NB4 (cell line): ENCODE measurements at regions not wholly inside any gene's neighbourhood (a gene's known extent, or its start where the extent isn't known, plus 50 kb on each side); places are given as distances from the start of the nearest gene placed in this dataset.

Source experiments
- DNase-seq: peaks from one replicate; pipeline ENCODE4 v3.0.0; 2010; ENCODE audit warnings: low read depth
- H3K4me3 ChIP-seq: one replicate; pipeline ENCODE4 v1.5.1; 2011; ENCODE audit warnings: mild to moderate bottlenecking, low read depth, low read length, moderate library complexity
- MYC ChIP-seq: IDR thresholded peaks from 2 replicates; pipeline ENCODE4 v1.6.1; 2011; ENCODE audit warnings: low read depth, low read length
- POLR2A ChIP-seq: IDR thresholded peaks from 2 replicates; pipeline ENCODE4 v1.6.1; 2011; ENCODE audit warnings: mild to moderate bottlenecking; ENCODE audit not compliant: insufficient read length; ENCODE audit errors: extremely low read depth
- TF ChIP-seq, protein P1 (sequence below): IDR thresholded peaks from 2 replicates; pipeline ENCODE4 v1.6.1; 2011; ENCODE audit warnings: low read depth, low read length
- TF ChIP-seq, protein P2 (sequence below): IDR thresholded peaks from one replicate; pipeline ENCODE4 v1.5.1; 2012; ENCODE audit warnings: low read depth, low read length

DNA sequence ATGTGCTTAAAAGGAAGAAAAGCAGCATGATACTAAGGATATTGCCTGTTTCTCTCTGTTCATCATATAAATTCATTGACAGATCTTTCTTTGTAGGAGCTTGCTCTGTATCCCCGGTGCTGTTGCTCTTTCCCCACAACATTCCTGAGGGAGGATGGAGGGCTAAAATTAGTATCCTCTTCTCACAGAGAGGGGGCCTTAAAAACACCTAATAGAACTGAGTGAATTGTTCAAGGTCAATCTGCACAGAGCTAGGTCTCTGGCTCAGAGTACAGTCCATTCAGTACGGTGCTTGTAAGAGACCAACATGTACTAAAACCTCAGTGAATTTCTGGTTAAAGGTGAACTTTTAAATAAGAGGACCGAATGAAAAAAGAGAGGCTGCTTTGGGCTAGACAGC lies 88.7 kb downstream of the PALM2AKAP2 start:
- H3K4me3 ChIP-seq: no peak overlapping the region
- TF ChIP-seq, protein P1, sequence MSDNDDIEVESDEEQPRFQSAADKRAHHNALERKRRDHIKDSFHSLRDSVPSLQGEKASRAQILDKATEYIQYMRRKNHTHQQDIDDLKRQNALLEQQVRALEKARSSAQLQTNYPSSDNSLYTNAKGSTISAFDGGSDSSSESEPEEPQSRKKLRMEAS: no peak
- TF ChIP-seq, protein P2, sequence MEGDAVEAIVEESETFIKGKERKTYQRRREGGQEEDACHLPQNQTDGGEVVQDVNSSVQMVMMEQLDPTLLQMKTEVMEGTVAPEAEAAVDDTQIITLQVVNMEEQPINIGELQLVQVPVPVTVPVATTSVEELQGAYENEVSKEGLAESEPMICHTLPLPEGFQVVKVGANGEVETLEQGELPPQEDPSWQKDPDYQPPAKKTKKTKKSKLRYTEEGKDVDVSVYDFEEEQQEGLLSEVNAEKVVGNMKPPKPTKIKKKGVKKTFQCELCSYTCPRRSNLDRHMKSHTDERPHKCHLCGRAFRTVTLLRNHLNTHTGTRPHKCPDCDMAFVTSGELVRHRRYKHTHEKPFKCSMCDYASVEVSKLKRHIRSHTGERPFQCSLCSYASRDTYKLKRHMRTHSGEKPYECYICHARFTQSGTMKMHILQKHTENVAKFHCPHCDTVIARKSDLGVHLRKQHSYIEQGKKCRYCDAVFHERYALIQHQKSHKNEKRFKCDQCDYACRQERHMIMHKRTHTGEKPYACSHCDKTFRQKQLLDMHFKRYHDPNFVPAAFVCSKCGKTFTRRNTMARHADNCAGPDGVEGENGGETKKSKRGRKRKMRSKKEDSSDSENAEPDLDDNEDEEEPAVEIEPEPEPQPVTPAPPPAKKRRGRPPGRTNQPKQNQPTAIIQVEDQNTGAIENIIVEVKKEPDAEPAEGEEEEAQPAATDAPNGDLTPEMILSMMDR: no peak
- TF ChIP-seq POLR2A (no peak), MYC (no peak)
- DNase-seq: no peak

DNA sequence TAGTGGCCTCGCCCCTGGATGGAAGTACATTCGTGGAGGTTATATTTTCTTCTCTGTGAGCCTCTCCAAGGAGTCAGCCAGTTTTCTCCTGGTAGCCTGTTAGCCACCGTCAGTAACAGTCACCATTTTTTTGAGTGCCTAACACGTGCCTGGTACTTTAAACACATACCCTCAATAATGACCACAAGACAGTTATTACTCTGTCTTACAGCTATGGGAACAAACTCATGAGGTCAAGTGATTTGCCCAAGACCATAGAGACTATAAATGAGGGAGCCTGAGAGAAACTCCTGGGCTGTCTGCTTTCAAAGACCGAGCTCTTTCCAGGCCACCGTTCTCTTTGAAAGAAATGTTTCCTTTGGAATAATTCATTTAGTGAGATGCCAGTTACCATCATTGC lies 90.4 kb downstream of the PALM2AKAP2 start:
- H3K4me3 ChIP-seq: no peak overlapping the region
- DNase-seq: no peak
- TF ChIP-seq, protein P1: no peak
- no peak for TF ChIP-seq MYC
- TF ChIP-seq, protein P2: no peak
- TF ChIP-seq POLR2A: no peak

GRCh38 chr9:109872901-109873300 lies 92.9 kb downstream of the PALM2AKAP2 start:
- no peak for DNase-seq
- TF ChIP-seq POLR2A (no peak), MYC (no peak)
- TF ChIP-seq, protein P1: no peak
- TF ChIP-seq, protein P2: no peak
- H3K4me3 ChIP-seq: no peak overlapping the region

DNA sequence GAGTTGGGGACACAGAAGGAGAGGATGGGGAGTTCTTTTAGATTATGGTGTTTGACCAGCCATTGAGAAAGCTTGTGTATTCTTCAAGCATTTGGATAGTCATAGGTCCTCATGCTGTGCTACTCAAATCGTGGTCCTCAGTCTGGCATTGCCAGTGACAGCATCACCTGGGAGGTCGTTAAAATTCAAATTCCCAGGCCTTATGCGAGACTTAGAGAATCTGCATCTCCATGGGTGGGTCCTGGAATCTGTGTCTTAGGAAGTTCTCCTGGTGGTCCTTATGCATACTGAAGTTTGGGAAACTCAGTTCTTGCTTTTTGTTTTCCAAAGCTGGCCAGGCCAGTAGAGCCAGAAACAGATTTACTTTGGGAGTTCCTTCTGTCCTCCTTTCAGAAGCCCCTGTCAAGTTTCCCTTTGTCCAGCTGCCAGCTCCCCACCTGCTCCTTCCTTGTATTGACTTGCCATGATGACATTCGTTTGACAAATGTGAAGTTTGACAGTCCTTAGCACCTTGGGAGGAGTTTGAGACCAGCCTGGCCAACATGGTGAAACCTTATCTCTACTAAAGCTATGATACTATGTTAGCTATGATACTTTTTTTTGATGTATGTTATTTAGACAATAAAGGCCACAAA lies 95.6 kb downstream of the PALM2AKAP2 start:
- no peak overlapping the region for H3K4me3 ChIP-seq
- no peak for TF ChIP-seq POLR2A
- TF ChIP-seq, protein P2: no peak
- TF ChIP-seq, protein P1: no peak
- no peak for TF ChIP-seq MYC
- DNase-seq: no peak

GRCh38 chr9:109880276-109881169 lies 100.5 kb downstream of the PALM2AKAP2 start:
- peak; percentile 44 for DNase-seq
- TF ChIP-seq MYC: no peak
- TF ChIP-seq, protein P2: peak; percentile 52
- TF ChIP-seq, protein P1: no peak
- TF ChIP-seq POLR2A: no peak
- no peak overlapping the region for H3K4me3 ChIP-seq
